ENCODE measurements at regions not wholly inside any gene's neighbourhood (a gene's known extent, or its start where the extent isn't known, plus 50 kb on each side); places are given as distances from the start of the nearest gene placed in this dataset.

DNA sequence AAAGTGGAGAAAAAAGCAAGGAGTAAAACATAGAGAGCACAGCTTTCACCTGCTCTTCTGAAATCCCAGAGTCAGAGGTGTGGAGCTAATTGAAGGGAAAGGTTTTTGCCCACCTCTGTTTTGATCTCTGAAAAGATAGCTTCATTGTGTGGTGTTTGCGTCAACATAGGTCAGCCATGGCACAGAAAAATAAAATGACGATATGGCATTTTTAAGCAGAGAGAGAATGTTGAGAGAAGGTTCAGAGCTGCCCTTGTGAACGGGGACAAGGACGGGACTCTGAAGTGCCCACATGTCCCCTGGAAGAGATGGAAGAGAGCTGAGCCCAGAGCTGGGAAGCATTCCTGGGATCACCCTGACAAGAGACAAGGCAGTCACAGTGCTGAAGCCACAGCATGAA lies 249.4 kb upstream of the PLSCR5 start:
- TF ChIP-seq, protein P1, sequence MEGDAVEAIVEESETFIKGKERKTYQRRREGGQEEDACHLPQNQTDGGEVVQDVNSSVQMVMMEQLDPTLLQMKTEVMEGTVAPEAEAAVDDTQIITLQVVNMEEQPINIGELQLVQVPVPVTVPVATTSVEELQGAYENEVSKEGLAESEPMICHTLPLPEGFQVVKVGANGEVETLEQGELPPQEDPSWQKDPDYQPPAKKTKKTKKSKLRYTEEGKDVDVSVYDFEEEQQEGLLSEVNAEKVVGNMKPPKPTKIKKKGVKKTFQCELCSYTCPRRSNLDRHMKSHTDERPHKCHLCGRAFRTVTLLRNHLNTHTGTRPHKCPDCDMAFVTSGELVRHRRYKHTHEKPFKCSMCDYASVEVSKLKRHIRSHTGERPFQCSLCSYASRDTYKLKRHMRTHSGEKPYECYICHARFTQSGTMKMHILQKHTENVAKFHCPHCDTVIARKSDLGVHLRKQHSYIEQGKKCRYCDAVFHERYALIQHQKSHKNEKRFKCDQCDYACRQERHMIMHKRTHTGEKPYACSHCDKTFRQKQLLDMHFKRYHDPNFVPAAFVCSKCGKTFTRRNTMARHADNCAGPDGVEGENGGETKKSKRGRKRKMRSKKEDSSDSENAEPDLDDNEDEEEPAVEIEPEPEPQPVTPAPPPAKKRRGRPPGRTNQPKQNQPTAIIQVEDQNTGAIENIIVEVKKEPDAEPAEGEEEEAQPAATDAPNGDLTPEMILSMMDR (IDR thresholded peaks at IDR 0.05) = no peak
- TF ChIP-seq POLR2A (IDR thresholded peaks at IDR 0.05) = no peak

Measured in Peyer's patch (tissue), 4 donors.